Activated T-cell treated with anti-CD3 and anti-CD28 coated beads, Interleukin-2, amount 50 U/mL, for 24 hours (primary cell): ENCODE measurements at regions not wholly inside any gene's neighbourhood (a gene's known extent, or its start where the extent isn't known, plus 50 kb on each side); places are given as distances from the start of the nearest gene placed in this dataset.

Source experiments
- DNase-seq: peaks from one replicate; pipeline ENCODE4 v3.0.0-alpha.2; 2020
- H3K27ac Mint-ChIP-seq: 2 replicates; pipeline ENCODE4 v1.8.0; 2020; ENCODE audit warnings: mild to moderate bottlenecking, mixed read lengths
- H3K27me3 Mint-ChIP-seq: 2 replicates; pipeline ENCODE4 v1.8.0; 2020; ENCODE audit warnings: mixed read lengths
- H3K36me3 Mint-ChIP-seq: 2 replicates; pipeline ENCODE4 v1.8.0; 2020; ENCODE audit warnings: low read depth, mixed read lengths
- H3K4me1 Mint-ChIP-seq: 2 replicates; pipeline ENCODE4 v1.8.0; 2020; ENCODE audit warnings: low read depth, mixed read lengths
- H3K4me3 Mint-ChIP-seq: 2 replicates; pipeline ENCODE4 v1.8.0; 2020; ENCODE audit warnings: mild to moderate bottlenecking, moderate library complexity, mixed read lengths
- H3K9me3 Mint-ChIP-seq: 2 replicates; pipeline ENCODE4 v1.8.0; 2020; ENCODE audit warnings: mixed read lengths

- Mint-ChIP-seq H3K9me3 (no peaks in the 10 kb centered on the region), H3K27ac (no peak overlapping the region), H3K4me3 (no peak overlapping the region), H3K27me3 (peaks cover 49% of the 10 kb centered on the region), H3K4me1 (no peaks in the 10 kb centered on the region), H3K36me3 (no peaks in the 10 kb centered on the region)
- no peak for DNase-seq
Observed at GRCh38 chr13:112325142-112325808, 50.9 kb upstream of the SPACA7 start.

DNA sequence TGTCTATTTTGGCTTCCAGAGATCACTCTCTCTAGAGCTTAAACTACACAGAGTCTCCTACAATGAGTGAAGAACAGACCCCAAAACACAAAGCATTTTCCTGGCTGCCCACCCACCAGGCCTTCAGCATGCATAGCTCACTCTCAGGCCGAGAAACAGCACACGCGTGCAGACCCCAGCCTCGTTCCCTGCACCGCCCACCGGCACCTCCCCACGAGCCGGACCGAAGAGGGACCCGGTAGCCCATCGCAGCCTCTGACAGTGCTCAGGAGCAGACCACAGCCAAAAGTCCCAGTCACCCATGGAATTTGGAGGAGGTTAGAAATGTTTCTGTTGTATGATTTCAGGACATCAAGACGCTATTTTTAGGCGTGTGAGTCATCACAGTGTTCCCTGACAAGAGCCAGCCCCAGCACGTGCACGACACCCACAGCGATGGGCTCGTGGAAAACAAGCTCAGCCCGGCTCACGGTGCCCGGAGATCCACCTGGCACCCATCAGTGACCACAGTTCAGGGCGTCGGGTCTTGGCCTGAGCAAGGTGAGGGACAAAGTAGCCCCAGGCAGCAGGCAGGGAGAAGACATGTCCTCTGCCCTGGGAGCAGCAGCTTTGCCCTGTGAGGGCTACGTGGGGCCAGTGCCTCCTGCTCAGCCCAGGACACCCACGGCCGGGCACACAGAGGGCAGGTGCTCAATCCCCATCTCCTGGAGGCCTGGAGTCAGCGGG is 50.1 kb upstream of the SPACA7 start:
- peaks cover 2% of the 10 kb centered on the region for H3K4me1 Mint-ChIP-seq
- H3K27ac Mint-ChIP-seq = no peak overlapping the region
- DNase-seq = no peak
- H3K9me3 Mint-ChIP-seq = no peaks in the 10 kb centered on the region
- H3K36me3 Mint-ChIP-seq = no peaks in the 10 kb centered on the region
- H3K27me3 Mint-ChIP-seq = peaks cover 53% of the 10 kb centered on the region
- H3K4me3 Mint-ChIP-seq = no peak overlapping the region
